Endodermal cell (in vitro differentiated cells): ENCODE measurements at regions not wholly inside any gene's neighbourhood (a gene's known extent, or its start where the extent isn't known, plus 50 kb on each side); places are given as distances from the start of the nearest gene placed in this dataset.

Source experiments
- DNase-seq: peaks from one replicate; pipeline ENCODE4 v3.0.0-alpha.2; 2017
- H3K27ac ChIP-seq: 2 replicates; pipeline ENCODE4 v1.5.1; 2013; ENCODE audit warnings: mild to moderate bottlenecking, low read depth, low read length, moderate library complexity
- H3K27me3 ChIP-seq: 2 replicates; pipeline ENCODE4 v1.6.1; 2013; ENCODE audit warnings: mild to moderate bottlenecking, low read length, moderate library complexity; ENCODE audit not compliant: insufficient read depth, control insufficient read depth, poor library complexity, severe bottlenecking
- H3K36me3 ChIP-seq: 2 replicates; pipeline ENCODE4 v1.7.0; 2013; ENCODE audit warnings: mild to moderate bottlenecking, low read length, moderate library complexity; ENCODE audit not compliant: control insufficient read depth, insufficient read depth
- H3K4me1 ChIP-seq: one replicate; pipeline ENCODE4 v1.7.0; 2013; ENCODE audit warnings: low read length; ENCODE audit not compliant: control insufficient read depth, insufficient read depth
- H3K4me3 ChIP-seq: 2 replicates; pipeline ENCODE4 v1.5.1; 2013; ENCODE audit warnings: mild to moderate bottlenecking, low read length, moderate library complexity
- H3K9ac ChIP-seq: 2 replicates; pipeline ENCODE4 v1.6.1; 2013; ENCODE audit warnings: mild to moderate bottlenecking, low read length, moderate library complexity; ENCODE audit not compliant: poor library complexity, severe bottlenecking; ENCODE audit errors: extremely low read depth
- H3K9me3 ChIP-seq: 2 replicates; pipeline ENCODE4 v1.6.1; 2013; ENCODE audit warnings: mild to moderate bottlenecking, low read length, moderate library complexity; ENCODE audit not compliant: control insufficient read depth
- H3K27ac Mint-ChIP-seq: 2 replicates; pipeline ENCODE4 v1.8.0; 2020; ENCODE audit warnings: mixed read lengths
- H3K27me3 Mint-ChIP-seq: 2 replicates; pipeline ENCODE4 v1.8.0; 2021; ENCODE audit warnings: mild to moderate bottlenecking, mixed read lengths; ENCODE audit not compliant: insufficient read depth
- H3K36me3 Mint-ChIP-seq: 2 replicates; pipeline ENCODE4 v1.8.0; 2020; ENCODE audit warnings: low read depth, mixed read lengths
- H3K4me1 Mint-ChIP-seq: 2 replicates; pipeline ENCODE4 v1.8.0; 2020; ENCODE audit warnings: mixed read lengths
- H3K4me3 Mint-ChIP-seq: 2 replicates; pipeline ENCODE4 v1.8.0; 2020; ENCODE audit warnings: mild to moderate bottlenecking, moderate library complexity, mixed read lengths
- H3K9me3 Mint-ChIP-seq: 2 replicates; pipeline ENCODE4 v1.8.0; 2020; ENCODE audit warnings: mild to moderate bottlenecking, mixed read lengths
- CTCF ChIP-seq: fragments of 200-600 bp; sonication (generic); conservative IDR thresholded peaks from 2 replicates; pipeline ENCODE4 v1.5.0; 2021; ENCODE audit warnings: antibody characterized with exemption, mild to moderate bottlenecking
- WGBS, 2 experiments: methylation state at CpG; one replicate each; pipeline versions ENCODE4 v1.1.5 to v1.1.7; 2013; ENCODE audit warnings: missing lambda C conversion rate in 2 of 2, mixed read lengths in 1 of 2; ENCODE audit not compliant: insufficient coverage in 1 of 2, insufficient read length in 1 of 2; 5-methylcytosine and 5-hydroxymethylcytosine counted together

GRCh38 chr15:79527821-79528220 lies 95.7 kb downstream of the MINAR1 start:
- Mint-ChIP-seq H3K27ac (no peak overlapping the region), H3K36me3 (no peaks in the 10 kb centered on the region), H3K4me3 (no peak overlapping the region), H3K9me3 (peaks cover 2% of the 10 kb centered on the region), H3K4me1 (peaks cover 3% of the 10 kb centered on the region), H3K27me3 (peaks cover 4% of the 10 kb centered on the region)
- H3K9me3 ChIP-seq, result no peaks in the 10 kb centered on the region
- no peak overlapping the region for H3K27ac ChIP-seq
- WGBS, 2 experiments, result 43 to 52% methylated on average over 1 of the region's 1 CpG
- H3K9ac ChIP-seq, result no peak overlapping the region
- no peak overlapping the region for H3K4me3 ChIP-seq
- H3K4me1 ChIP-seq, result no peaks in the 10 kb centered on the region
- no peaks in the 10 kb centered on the region for H3K27me3 ChIP-seq
- H3K36me3 ChIP-seq, result no peaks in the 10 kb centered on the region
- no peak for TF ChIP-seq CTCF
- DNase-seq, result no peak

DNA sequence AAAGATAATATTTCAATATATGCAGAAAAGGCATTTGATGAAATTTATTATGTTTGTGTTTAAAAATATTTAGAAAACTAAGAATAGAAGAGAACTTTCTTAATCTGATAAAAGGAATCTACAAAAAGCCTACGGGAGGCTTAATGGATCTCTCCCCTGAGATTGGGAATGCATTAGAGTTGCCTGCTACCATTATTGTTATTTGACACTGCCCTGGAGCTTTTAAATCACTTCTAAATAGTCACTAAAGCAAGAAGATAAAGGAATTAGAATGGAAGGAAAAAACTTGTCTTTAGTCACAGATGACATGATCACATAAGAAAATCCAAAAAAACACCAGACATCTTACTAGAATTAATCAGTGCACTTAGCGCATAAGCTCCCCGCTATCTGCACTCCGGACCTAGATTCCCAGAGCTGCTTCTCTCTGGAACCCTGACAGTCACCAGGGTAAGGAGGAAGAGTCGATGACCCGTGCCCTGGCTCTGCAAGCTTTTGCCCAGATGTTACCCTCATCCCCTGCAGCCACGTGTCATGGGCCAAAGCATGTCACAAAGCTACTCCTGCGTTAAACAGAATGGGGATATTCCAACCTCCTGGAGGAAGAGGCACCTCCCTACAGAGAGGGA lies 97.1 kb downstream of the MINAR1 start:
- no peaks in the 10 kb centered on the region for H3K36me3 Mint-ChIP-seq
- peaks cover 7% of the 10 kb centered on the region for H3K27me3 Mint-ChIP-seq

DNA sequence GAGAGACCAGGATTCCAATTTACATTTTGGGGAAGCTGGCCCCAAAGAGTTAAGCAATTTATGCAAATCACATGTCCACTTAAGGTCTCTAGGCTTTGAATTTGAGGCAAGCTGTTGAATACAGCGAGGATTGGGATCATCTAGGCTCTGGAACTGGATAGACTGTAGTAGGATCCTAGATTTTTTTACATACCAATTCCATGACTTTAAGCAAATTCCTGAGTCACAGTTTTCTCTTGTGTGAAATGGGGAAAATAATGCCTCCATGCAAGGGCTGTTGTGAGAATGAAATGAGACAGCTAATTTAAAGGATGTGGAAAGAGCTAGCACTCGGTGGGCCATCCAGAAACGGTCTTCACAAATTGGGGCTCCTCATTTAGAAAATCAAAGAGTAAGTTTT lies 103.4 kb downstream of the MINAR1 start:
- DNase-seq, result no peak
- no peaks in the 10 kb centered on the region for H3K36me3 ChIP-seq
- H3K27ac ChIP-seq, result no peak overlapping the region
- Mint-ChIP-seq H3K9me3 (no peaks in the 10 kb centered on the region), H3K36me3 (no peaks in the 10 kb centered on the region), H3K27ac (no peak overlapping the region), H3K27me3 (peaks cover 5% of the 10 kb centered on the region), H3K4me3 (no peak overlapping the region), H3K4me1 (no peaks in the 10 kb centered on the region)
- no peak overlapping the region for H3K4me3 ChIP-seq
- no peaks in the 10 kb centered on the region for H3K9me3 ChIP-seq
- TF ChIP-seq CTCF, result no peak
- no peak overlapping the region for H3K9ac ChIP-seq
- 96 to 100% methylated on average over 2 to 3 of the region's 3 CpGs for WGBS, 2 experiments
- no peaks in the 10 kb centered on the region for H3K4me1 ChIP-seq
- no peaks in the 10 kb centered on the region for H3K27me3 ChIP-seq

More for the DNA sequence above, 97.1 kb downstream of the MINAR1 start:
- H3K4me1 ChIP-seq, result no peaks in the 10 kb centered on the region
- H3K36me3 ChIP-seq, result no peaks in the 10 kb centered on the region
- H3K9ac ChIP-seq, result no peak overlapping the region
- no peaks in the 10 kb centered on the region for H3K9me3 ChIP-seq
- DNase-seq, result no peak
- no peak overlapping the region for H3K27ac Mint-ChIP-seq
- no peak for TF ChIP-seq CTCF
- H3K4me1 Mint-ChIP-seq, result peaks cover 3% of the 10 kb centered on the region
- H3K4me3 ChIP-seq, result no peak overlapping the region
- no peaks in the 10 kb centered on the region for H3K27me3 ChIP-seq
- no peak overlapping the region for H3K4me3 Mint-ChIP-seq
- H3K9me3 Mint-ChIP-seq, result peaks cover 2% of the 10 kb centered on the region
- 86 to 88% methylated on average over 4 to 8 of the region's 8 CpGs for WGBS, 2 experiments
- H3K27ac ChIP-seq, result no peak overlapping the region
